ENCODE measurements at regions not wholly inside any gene's neighbourhood (a gene's known extent, or its start where the extent isn't known, plus 50 kb on each side); places are given as distances from the start of the nearest gene placed in this dataset.

DNA sequence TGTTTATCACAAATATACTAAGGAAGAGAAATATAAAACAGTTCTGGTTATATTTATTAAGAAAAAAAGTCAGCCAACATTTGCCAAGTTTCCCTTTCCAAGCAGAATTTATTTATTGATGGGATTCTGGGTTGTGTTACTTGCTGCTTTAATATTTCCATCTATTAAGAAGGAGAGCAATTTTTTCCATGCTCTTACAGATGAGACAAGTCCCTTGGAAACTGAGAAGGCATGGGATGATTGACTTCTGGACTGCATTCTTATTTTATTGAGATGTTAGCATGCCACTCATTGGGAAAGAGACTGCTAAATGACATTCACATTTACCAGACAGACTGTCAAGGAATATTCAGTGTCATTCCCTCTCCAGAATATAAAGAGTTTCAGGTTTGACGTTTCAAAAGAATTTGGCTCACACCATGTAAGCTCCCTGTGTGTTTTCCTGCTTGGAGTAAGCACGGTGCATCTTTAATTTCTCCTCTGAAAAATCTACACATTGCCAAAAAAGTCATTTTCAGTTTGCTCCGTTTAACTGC is 1565.2 kb upstream of the GOT2 start:
- no peak for TF ChIP-seq TBP (CRISPR knock-in tag; IDR thresholded peaks at IDR 0.05)
- no peak for TF ChIP-seq ZNF883 (CRISPR knock-in tag; IDR thresholded peaks at IDR 0.05; ENCODE audit: not compliant biosample characterization)
- no peak for TF ChIP-seq ZNF207 (IDR thresholded peaks at IDR 0.05; ENCODE audit: borderline replicate concordance)
- no peak for TF ChIP-seq NFATC3 (CRISPR knock-in tag; IDR thresholded peaks at IDR 0.05)
- TF ChIP-seq ATF5 (CRISPR knock-in tag; IDR thresholded peaks at IDR 0.05; ENCODE audit: low read depth) = no peak
- no peak for TF ChIP-seq ARID3A (IDR thresholded peaks at IDR 0.05; ENCODE audit: low read depth, low read length)
- no peak for TF ChIP-seq MYNN (CRISPR knock-in tag; IDR thresholded peaks at IDR 0.05; ENCODE audit: low read depth)
- TF ChIP-seq, protein P1, sequence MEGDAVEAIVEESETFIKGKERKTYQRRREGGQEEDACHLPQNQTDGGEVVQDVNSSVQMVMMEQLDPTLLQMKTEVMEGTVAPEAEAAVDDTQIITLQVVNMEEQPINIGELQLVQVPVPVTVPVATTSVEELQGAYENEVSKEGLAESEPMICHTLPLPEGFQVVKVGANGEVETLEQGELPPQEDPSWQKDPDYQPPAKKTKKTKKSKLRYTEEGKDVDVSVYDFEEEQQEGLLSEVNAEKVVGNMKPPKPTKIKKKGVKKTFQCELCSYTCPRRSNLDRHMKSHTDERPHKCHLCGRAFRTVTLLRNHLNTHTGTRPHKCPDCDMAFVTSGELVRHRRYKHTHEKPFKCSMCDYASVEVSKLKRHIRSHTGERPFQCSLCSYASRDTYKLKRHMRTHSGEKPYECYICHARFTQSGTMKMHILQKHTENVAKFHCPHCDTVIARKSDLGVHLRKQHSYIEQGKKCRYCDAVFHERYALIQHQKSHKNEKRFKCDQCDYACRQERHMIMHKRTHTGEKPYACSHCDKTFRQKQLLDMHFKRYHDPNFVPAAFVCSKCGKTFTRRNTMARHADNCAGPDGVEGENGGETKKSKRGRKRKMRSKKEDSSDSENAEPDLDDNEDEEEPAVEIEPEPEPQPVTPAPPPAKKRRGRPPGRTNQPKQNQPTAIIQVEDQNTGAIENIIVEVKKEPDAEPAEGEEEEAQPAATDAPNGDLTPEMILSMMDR (CRISPR knock-in tag; IDR thresholded peaks at IDR 0.05) = no peak

Data from HepG2 (cell line).